Suprapubic skin (tissue), 4 donors: ENCODE measurements at regions not wholly inside any gene's neighbourhood (a gene's known extent, or its start where the extent isn't known, plus 50 kb on each side); places are given as distances from the start of the nearest gene placed in this dataset.

ENCODE experiments used
- DNase-seq, 2 donors: peaks; one replicate each; pipeline ENCODE4 v3.0.0-alpha.2; 2019; ENCODE audit warnings: low spot score in 2 of 2
- H3K27ac ChIP-seq: fragments of 200-600 bp; sonication (generic); one replicate; pipeline ENCODE4 v1.5.1; 2019
- H3K27me3 ChIP-seq: fragments of 200-600 bp; sonication (generic); one replicate; pipeline ENCODE4 v1.5.1; 2019
- H3K36me3 ChIP-seq: fragments of 200-600 bp; sonication (generic); one replicate; pipeline ENCODE4 v1.5.1; 2019
- H3K4me1 ChIP-seq: fragments of 200-600 bp; sonication (generic); one replicate; pipeline ENCODE4 v1.5.1; 2019
- H3K4me3 ChIP-seq: fragments of 200-600 bp; sonication (generic); one replicate; pipeline ENCODE4 v1.5.1; 2019; ENCODE audit warnings: mild to moderate bottlenecking
- H3K9me3 ChIP-seq: fragments of 200-600 bp; sonication (generic); one replicate; pipeline ENCODE4 v1.5.1; 2019
- EP300 ChIP-seq: sonication (generic); formaldehyde crosslinking; IDR thresholded peaks from one replicate; pipeline ENCODE4 v1.6.1; 2017; ENCODE audit warnings: antibody characterized with exemption
- POLR2A ChIP-seq, 2 donors: fragments of 450-650 bp; IDR thresholded peaks; one replicate each; pipeline ENCODE4 v1.6.1; 2017; ENCODE audit warnings: antibody characterized with exemption in 2 of 2, mild to moderate bottlenecking in 2 of 2, moderate library complexity in 2 of 2
- POLR2AphosphoS5 ChIP-seq, 3 donors: sonication (generic); formaldehyde crosslinking; IDR thresholded peaks; one replicate each; pipeline ENCODE4 v1.6.1; 2017; ENCODE audit warnings: antibody characterized with exemption in 3 of 3
- WGBS: methylation state at CpG from one replicate; pipeline ENCODE4 v1.1.5; 2018; 5-methylcytosine and 5-hydroxymethylcytosine counted together
- TF ChIP-seq, protein P1 (sequence below), 2 donors: fragments of 200-600 bp in 1 of 2; fragments of 450-650 bp in 1 of 2; sonication (generic) in 1 of 2; IDR thresholded peaks; one replicate each; pipeline ENCODE4 v1.5.1; 2016 to 2019; ENCODE audit warnings: antibody characterized with exemption in 2 of 2, mild to moderate bottlenecking in 1 of 2, moderate library complexity in 1 of 2

DNA sequence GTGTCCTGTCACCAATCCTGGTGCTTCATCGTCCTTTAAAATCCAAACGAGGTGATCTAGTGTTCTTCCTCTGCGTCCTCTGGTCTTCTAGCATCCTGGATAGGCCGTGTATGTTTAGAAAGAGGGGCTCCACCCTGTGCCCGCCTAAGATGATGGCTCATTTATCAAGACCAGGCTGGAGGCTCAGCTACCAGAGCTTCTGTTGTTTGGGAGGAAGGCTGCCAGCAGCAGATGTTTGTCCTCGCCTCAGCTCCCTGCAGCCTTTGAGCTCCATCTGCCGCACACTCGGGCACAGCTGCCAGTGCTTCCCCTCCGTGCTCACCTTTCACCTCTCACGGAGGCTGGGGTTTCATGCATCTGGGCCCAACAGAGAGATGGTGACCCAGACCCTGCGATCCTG, 954.7 kb upstream of the RBFOX1 start:
- TF ChIP-seq POLR2A (IDR thresholded peaks at IDR 0.05): no peak
- 75% methylated on average over 10 of the region's 11 CpGs for WGBS
- Histone ChIP-seq H3K27ac (no peak overlapping the region), H3K4me1 (no peaks in the 10 kb centered on the region), H3K4me3 (no peak overlapping the region), H3K27me3 (no peaks in the 10 kb centered on the region), H3K36me3 (no peaks in the 10 kb centered on the region), H3K9me3 (no peaks in the 10 kb centered on the region)
- no peak for DNase-seq

DNA sequence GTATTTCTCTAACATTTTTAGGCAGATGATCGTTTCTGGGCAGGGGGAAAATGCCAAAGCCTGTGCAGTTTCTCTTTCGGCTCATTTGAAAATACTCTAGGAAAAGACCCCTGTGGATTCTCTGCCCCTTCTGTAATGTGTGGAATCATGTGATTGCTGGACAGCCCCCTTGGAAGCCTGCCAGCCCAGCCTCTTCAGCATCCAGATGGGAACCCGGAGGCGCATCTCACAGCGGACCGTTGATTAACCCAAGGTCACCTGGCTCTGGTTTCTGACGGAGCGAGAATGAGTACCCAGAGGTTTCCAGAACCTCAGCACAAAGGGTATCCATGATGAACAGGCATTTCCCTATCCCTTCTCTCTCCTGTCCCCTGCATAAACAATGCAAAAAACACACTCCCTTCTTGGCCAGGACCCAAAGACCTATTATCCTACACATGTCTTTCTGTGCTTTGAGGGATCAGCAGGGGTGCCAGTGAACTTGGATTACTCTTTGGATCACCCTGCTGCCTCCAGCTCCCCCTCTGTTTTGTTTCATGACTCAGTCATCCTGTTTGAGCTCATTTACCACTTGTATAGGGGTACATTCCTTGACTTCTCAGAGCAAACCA, 957.1 kb upstream of the RBFOX1 start:
- DNase-seq: no peak
- Histone ChIP-seq H3K4me1 (no peaks in the 10 kb centered on the region), H3K36me3 (no peaks in the 10 kb centered on the region), H3K4me3 (no peak overlapping the region), H3K27ac (no peak overlapping the region), H3K9me3 (no peaks in the 10 kb centered on the region), H3K27me3 (no peaks in the 10 kb centered on the region)
- no peak for TF ChIP-seq POLR2A (IDR thresholded peaks at IDR 0.05)
- no peak for TF ChIP-seq POLR2AphosphoS5 (IDR thresholded peaks at IDR 0.05)
- TF ChIP-seq, protein P1, sequence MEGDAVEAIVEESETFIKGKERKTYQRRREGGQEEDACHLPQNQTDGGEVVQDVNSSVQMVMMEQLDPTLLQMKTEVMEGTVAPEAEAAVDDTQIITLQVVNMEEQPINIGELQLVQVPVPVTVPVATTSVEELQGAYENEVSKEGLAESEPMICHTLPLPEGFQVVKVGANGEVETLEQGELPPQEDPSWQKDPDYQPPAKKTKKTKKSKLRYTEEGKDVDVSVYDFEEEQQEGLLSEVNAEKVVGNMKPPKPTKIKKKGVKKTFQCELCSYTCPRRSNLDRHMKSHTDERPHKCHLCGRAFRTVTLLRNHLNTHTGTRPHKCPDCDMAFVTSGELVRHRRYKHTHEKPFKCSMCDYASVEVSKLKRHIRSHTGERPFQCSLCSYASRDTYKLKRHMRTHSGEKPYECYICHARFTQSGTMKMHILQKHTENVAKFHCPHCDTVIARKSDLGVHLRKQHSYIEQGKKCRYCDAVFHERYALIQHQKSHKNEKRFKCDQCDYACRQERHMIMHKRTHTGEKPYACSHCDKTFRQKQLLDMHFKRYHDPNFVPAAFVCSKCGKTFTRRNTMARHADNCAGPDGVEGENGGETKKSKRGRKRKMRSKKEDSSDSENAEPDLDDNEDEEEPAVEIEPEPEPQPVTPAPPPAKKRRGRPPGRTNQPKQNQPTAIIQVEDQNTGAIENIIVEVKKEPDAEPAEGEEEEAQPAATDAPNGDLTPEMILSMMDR (IDR thresholded peaks at IDR 0.05): no peak
- no peak for TF ChIP-seq EP300
- 41% methylated on average over 8 of the region's 8 CpGs for WGBS

DNA sequence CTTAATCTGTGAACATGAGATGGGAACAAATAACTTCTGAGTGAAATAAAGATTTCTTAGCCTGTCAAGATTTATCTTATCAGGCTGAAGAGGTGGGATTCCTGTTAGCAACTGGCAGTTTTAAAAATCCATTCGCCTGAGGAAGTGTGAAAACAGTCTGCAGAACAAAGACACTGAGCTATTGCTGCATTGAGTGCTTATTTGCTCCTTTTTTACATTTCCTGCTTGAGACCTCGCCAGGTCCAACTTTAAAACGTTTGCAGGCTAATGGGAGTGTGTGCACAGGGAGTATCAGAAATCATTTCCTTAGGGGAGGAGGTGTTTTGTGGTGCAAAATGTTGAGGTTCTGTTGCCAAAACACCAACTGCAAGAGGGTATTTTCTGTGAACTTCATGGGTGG, 957.8 kb upstream of the RBFOX1 start:
- Histone ChIP-seq H3K4me1 (no peaks in the 10 kb centered on the region), H3K27ac (no peak overlapping the region), H3K27me3 (no peaks in the 10 kb centered on the region), H3K4me3 (no peak overlapping the region), H3K36me3 (no peaks in the 10 kb centered on the region), H3K9me3 (no peaks in the 10 kb centered on the region)
- no peak for DNase-seq
- TF ChIP-seq POLR2A (IDR thresholded peaks at IDR 0.05): no peak
- TF ChIP-seq, protein P1 (IDR thresholded peaks at IDR 0.05): no peak
- TF ChIP-seq EP300: no peak
- no peak for TF ChIP-seq POLR2AphosphoS5 (IDR thresholded peaks at IDR 0.05)
- 5% methylated on average over 3 of the region's 3 CpGs for WGBS

DNA sequence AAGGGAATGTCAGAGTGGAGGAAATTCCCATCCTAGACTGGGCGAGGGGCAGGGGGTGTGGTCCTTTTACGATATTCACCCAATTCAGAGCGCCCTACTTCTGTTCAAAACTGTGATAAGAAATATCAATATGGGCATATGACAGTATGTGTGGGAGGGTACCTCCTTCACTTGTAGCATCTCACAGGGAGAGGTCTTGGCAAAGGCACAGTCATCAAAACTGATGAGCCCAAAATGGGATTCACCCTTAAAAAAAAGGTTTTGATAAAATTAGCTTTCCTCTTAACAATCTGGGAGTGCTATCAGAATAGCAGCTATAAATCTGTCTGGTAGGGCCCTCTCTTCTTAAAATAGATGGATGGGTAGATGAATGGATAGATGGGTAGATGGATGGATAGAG, 967.8 kb upstream of the RBFOX1 start:
- no peak overlapping the region for H3K27ac ChIP-seq
- H3K4me3 ChIP-seq: no peak overlapping the region
- TF ChIP-seq POLR2AphosphoS5 (IDR thresholded peaks at IDR 0.05) (no peak), POLR2A (IDR thresholded peaks at IDR 0.05) (no peak), EP300 (no peak)
- TF ChIP-seq, protein P1 (IDR thresholded peaks at IDR 0.05): no peak
- no peaks in the 10 kb centered on the region for H3K9me3 ChIP-seq
- H3K27me3 ChIP-seq: no peaks in the 10 kb centered on the region
- no peak for DNase-seq
- H3K36me3 ChIP-seq: no peaks in the 10 kb centered on the region
- WGBS: 84% methylated on average over 3 of the region's 3 CpGs
- H3K4me1 ChIP-seq: no peaks in the 10 kb centered on the region

DNA sequence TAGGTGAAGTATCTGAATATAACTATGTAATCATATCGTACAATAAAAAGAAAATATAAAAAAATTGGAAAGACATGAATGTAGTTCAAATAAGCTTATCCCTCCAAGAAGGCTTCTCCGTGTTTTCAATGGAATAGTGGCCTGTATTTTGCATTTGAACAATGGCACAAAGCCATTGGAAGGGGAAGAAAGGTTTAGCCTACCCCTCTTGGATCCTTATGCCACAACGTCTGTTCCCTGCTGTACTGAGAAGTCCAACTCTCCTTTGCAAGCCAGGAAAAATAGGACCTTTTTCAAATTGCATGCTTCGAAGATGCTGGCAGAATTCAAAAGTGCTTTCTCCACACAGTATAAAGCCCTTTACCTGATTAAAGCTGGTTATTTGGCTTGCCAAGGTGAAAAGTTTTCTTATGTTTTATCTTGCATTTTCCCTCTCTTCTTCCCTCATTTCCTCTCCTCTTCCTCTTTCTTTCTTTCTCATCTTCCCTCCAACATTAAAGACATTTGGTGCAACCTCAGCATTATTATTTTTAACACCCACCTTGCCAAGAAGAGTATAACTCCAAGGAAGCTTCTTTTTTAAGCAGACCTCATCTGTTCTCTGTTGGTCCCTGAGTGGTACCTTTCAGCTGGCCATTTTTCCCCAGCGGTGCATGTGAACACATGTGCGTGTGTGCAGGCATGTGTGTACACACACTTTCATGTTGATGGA, 968.6 kb upstream of the RBFOX1 start:
- WGBS: 68% methylated on average over 6 of the region's 6 CpGs
- no peak for TF ChIP-seq EP300
- no peak for TF ChIP-seq POLR2A (IDR thresholded peaks at IDR 0.05)
- TF ChIP-seq POLR2AphosphoS5 (IDR thresholded peaks at IDR 0.05): no peak
- TF ChIP-seq, protein P1 (IDR thresholded peaks at IDR 0.05): no peak

More for the DNA sequence above, 968.6 kb upstream of the RBFOX1 start:
- Histone ChIP-seq H3K27me3 (no peaks in the 10 kb centered on the region), H3K36me3 (no peaks in the 10 kb centered on the region), H3K9me3 (no peaks in the 10 kb centered on the region), H3K27ac (no peak overlapping the region), H3K4me1 (no peaks in the 10 kb centered on the region), H3K4me3 (no peak overlapping the region)
- DNase-seq: no peak
